ENCODE measurements at regions not wholly inside any gene's neighbourhood (a gene's known extent, or its start where the extent isn't known, plus 50 kb on each side); places are given as distances from the start of the nearest gene placed in this dataset.

GRCh38 chr4:185865901-185866328 is 53.9 kb upstream of the SORBS2 start:
- Histone ChIP-seq H3K27me3 (replicated peaks in 1 of 4; ENCODE audit: control insufficient read depth in 3 of 4, extremely low read depth in 1 of 4, insufficient read depth in 3 of 4, low read length in 3 of 4) (no peaks in the 10 kb centered on the region), H3K23me2 (ENCODE audit: low read depth, low read length) (no peaks in the 10 kb centered on the region; the same call in 1 of the 2 replicates), H3K23ac (ENCODE audit: insufficient read length) (no peak overlapping the region), H3K4ac (replicated peaks; ENCODE audit: insufficient read length, low read depth, low read length) (no peak overlapping the region), H3K14ac (ENCODE audit: insufficient read length) (no peak overlapping the region), H3K56ac (replicated peaks; ENCODE audit: insufficient read length, low read depth, low read length) (no peak overlapping the region), H3K27ac (ENCODE audit: low read depth, low read length) (no peak overlapping the region), H4K20me1 (replicated peaks in 1 of 2; ENCODE audit: control insufficient read depth in 1 of 2, insufficient read depth in 2 of 2, low read length in 2 of 2) (no peaks in the 10 kb centered on the region), H2BK15ac (ENCODE audit: low read length) (no peak overlapping the region), H2BK20ac (ENCODE audit: low read length) (no peak overlapping the region), H4K91ac (replicated peaks; ENCODE audit: insufficient read length, low read length) (no peak overlapping the region), H2AK5ac (ENCODE audit: low read depth, low read length) (no peak overlapping the region), H3K4me3 (ENCODE audit: extremely low read depth in 1 of 4, insufficient read depth in 2 of 4, low read depth in 3 of 4, low read length in 4 of 4) (no peak overlapping the region), H4K8ac (ENCODE audit: extremely low read depth, insufficient read depth, low read length) (no peak overlapping the region), H3K18ac (ENCODE audit: extremely low read depth, low read length) (no peak overlapping the region), H2BK12ac (ENCODE audit: low read depth, low read length) (no peak overlapping the region), H3K9ac (replicated peaks in 1 of 4; ENCODE audit: extremely low read depth in 1 of 4, low read depth in 3 of 4, low read length in 3 of 4) (no peak overlapping the region), H2BK5ac (ENCODE audit: low read depth, low read length) (no peak overlapping the region), H3K9me3 (ENCODE audit: insufficient read depth in 2 of 2, low read depth in 1 of 2, low read length in 1 of 2) (no peaks in the 10 kb centered on the region), H3K79me2 (ENCODE audit: control insufficient read depth in 1 of 2, insufficient read depth in 2 of 2, low read length in 2 of 2) (no peaks in the 10 kb centered on the region), H2BK120ac (replicated peaks; ENCODE audit: low read depth, low read length) (no peak overlapping the region), H3K4me2 (ENCODE audit: insufficient read depth in 1 of 2, low read depth in 2 of 2, low read length in 2 of 2) (no peak overlapping the region), H2AFZ (ENCODE audit: low read length) (no peak overlapping the region), H3K4me1 (replicated peaks in 1 of 4; ENCODE audit: control insufficient read depth in 3 of 4, insufficient read depth in 4 of 4, low read length in 3 of 4) (peaks cover 0 to 4% (median 3%) of the 10 kb centered on the region in 4 experiments; a peak in 6 of 7 replicates), H3K36me3 (ENCODE audit: control insufficient read depth in 2 of 4, insufficient read depth in 4 of 4, low read length in 3 of 4) (no peaks in the 10 kb centered on the region), H3K79me1 (ENCODE audit: low read depth, low read length) (no peaks in the 10 kb centered on the region), H4K5ac (ENCODE audit: insufficient read length, low read depth, low read length) (no peak overlapping the region)
- TF ChIP-seq JUND (IDR thresholded peaks at IDR 0.05; ENCODE audit: low read length) (no peak), EP300 (IDR thresholded peaks at IDR 0.05; ENCODE audit: borderline replicate concordance in 1 of 2, low read depth in 2 of 2, low read length in 2 of 2) (no peak), NANOG (IDR thresholded peaks at IDR 0.05; ENCODE audit: insufficient read depth, low read depth, low read length, poor library complexity, severe bottlenecking) (no peak), SAP30 (IDR thresholded peaks at IDR 0.05; ENCODE audit: insufficient read depth, insufficient replicate concordance, low read length) (no peak), TCF12 (IDR thresholded peaks at IDR 0.05; ENCODE audit: low read depth, low read length) (no peak), SIRT6 (IDR thresholded peaks at IDR 0.05; ENCODE audit: low read length) (no peak), PHF8 (conservative IDR thresholded peaks at IDR 0.05; ENCODE audit: low read depth, low read length) (no peak), POLR2AphosphoS5 (IDR thresholded peaks at IDR 0.05; ENCODE audit: low read depth, low read length) (no peak), BCL11A (IDR thresholded peaks at IDR 0.05; ENCODE audit: low read depth in 2 of 2, low read length in 2 of 2) (no peak)
- 91% methylated on average over 4 of the region's 4 CpGs; no CpG with 5 or more reads in 1 of the 2 experiments for WGBS, 2 experiments (ENCODE audit: extremely low coverage in 1 of 2, insufficient coverage in 1 of 2, insufficient read length in 1 of 2, insufficient replicate concordance in 2 of 2, low coverage in 1 of 2, low lambda C conversion rate in 2 of 2, missing lambda C conversion rate in 1 of 2)
- CTCF ChIA-PET (ENCODE audit: partially characterized antibody) = no interaction called here
- POLR2A ChIA-PET (ENCODE audit: partially characterized antibody) = no interaction called here
- FAIRE-seq = no peak
- DNase-seq (ENCODE audit: low read depth in 1 of 2, low spot score in 2 of 2) = no peak

All from H1 (cell line).